Stimulated activated CD8-positive, alpha-beta memory T cell treated with anti-CD3 and anti-CD28 coated beads, Interleukin-15, amount 100 ng/mL, for 24 hours (primary cell): ENCODE measurements at regions not wholly inside any gene's neighbourhood (a gene's known extent, or its start where the extent isn't known, plus 50 kb on each side); places are given as distances from the start of the nearest gene placed in this dataset.
A peak's percentile ranks its signal among the peaks of the same experiment; 100 is the strongest.

Source experiments
- DNase-seq: peaks from one replicate; pipeline ENCODE4 v3.0.0-alpha.2; 2020; ENCODE audit warnings: low read depth

- DNase-seq = no peak
Observed at GRCh38 chr11:128190312-128190711, 397.0 kb downstream of the ETS1 start.

GRCh38 chr11:128189823-128190222 is 397.5 kb downstream of the ETS1 start:
- DNase-seq = no peak

GRCh38 chr11:128188346-128189004 is 398.9 kb downstream of the ETS1 start:
- no peak for DNase-seq

- no peak for DNase-seq
Observed at GRCh38 chr11:128187835-128188234, 399.5 kb downstream of the ETS1 start.

GRCh38 chr11:128187377-128187776 is 400.0 kb downstream of the ETS1 start:
- no peak for DNase-seq

GRCh38 chr11:128184981-128185380 is 402.4 kb downstream of the ETS1 start:
- DNase-seq = no peak

- no peak for DNase-seq
Observed at GRCh38 chr11:128182844-128183243, 404.5 kb downstream of the ETS1 start.

GRCh38 chr11:128181984-128182383 is 405.4 kb downstream of the ETS1 start:
- DNase-seq = no peak

- no peak for DNase-seq
Observed at GRCh38 chr11:128181088-128181480, 406.3 kb downstream of the ETS1 start.

GRCh38 chr11:128180441-128181087 is 406.8 kb downstream of the ETS1 start:
- DNase-seq = no peak

GRCh38 chr11:128179512-128179911 is 407.8 kb downstream of the ETS1 start:
- DNase-seq = no peak

GRCh38 chr11:128179039-128179438 is 408.3 kb downstream of the ETS1 start:
- no peak for DNase-seq

- DNase-seq = no peak
Observed at GRCh38 chr11:128174465-128175291, 412.7 kb downstream of the ETS1 start.

- DNase-seq = peak; percentile 71
Observed at GRCh38 chr11:128172046-128172878, 415.1 kb downstream of the ETS1 start.

- DNase-seq = no peak
Observed at GRCh38 chr11:128171506-128171905, 415.9 kb downstream of the ETS1 start.

- DNase-seq = no peak
Observed at GRCh38 chr11:128165572-128165971, 421.8 kb downstream of the ETS1 start.

GRCh38 chr11:128164080-128164741 is 423.1 kb downstream of the ETS1 start:
- DNase-seq = no peak

- DNase-seq = no peak
Observed at GRCh38 chr11:128161994-128162393, 425.4 kb downstream of the ETS1 start.

GRCh38 chr11:128161436-128161835 is 425.9 kb downstream of the ETS1 start:
- DNase-seq = no peak

GRCh38 chr11:128158860-128159259 is 428.5 kb downstream of the ETS1 start:
- DNase-seq = no peak

GRCh38 chr11:128157423-128158298 is 429.7 kb downstream of the ETS1 start:
- no peak for DNase-seq
